ENCODE measurements at regions not wholly inside any gene's neighbourhood (a gene's known extent, or its start where the extent isn't known, plus 50 kb on each side); places are given as distances from the start of the nearest gene placed in this dataset.

DNA sequence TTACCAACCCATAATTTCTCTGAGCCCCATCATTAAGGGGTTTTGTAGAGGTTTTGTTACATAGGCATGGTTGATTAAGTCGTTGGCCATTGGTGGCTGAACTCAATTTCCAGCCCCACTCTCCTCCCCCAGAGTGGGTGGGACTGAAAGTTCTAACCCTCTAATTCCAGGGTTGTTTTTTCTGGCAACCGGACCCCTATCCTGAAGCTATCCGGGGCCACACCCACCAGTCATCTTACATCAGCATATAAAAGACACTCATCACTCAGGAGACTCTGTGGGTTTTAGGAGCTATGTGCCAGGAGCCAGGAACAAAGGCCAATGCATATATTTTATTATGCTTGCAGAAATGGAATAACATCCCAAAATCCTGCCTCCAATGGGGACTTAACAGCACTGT is 186.0 kb downstream of the NXNL2 start:
- TF ChIP-seq, protein P1, sequence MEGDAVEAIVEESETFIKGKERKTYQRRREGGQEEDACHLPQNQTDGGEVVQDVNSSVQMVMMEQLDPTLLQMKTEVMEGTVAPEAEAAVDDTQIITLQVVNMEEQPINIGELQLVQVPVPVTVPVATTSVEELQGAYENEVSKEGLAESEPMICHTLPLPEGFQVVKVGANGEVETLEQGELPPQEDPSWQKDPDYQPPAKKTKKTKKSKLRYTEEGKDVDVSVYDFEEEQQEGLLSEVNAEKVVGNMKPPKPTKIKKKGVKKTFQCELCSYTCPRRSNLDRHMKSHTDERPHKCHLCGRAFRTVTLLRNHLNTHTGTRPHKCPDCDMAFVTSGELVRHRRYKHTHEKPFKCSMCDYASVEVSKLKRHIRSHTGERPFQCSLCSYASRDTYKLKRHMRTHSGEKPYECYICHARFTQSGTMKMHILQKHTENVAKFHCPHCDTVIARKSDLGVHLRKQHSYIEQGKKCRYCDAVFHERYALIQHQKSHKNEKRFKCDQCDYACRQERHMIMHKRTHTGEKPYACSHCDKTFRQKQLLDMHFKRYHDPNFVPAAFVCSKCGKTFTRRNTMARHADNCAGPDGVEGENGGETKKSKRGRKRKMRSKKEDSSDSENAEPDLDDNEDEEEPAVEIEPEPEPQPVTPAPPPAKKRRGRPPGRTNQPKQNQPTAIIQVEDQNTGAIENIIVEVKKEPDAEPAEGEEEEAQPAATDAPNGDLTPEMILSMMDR (conservative IDR thresholded peaks at IDR 0.05; ENCODE audit: low read length) = no peak
- TF ChIP-seq EZH2phosphoT487 (IDR thresholded peaks at IDR 0.05; ENCODE audit: borderline replicate concordance, low read depth, low read length) = no peak

Measured in OCI-LY7 (cell line).